Peyer's patch (tissue), 4 donors: ENCODE measurements at regions not wholly inside any gene's neighbourhood (a gene's known extent, or its start where the extent isn't known, plus 50 kb on each side); places are given as distances from the start of the nearest gene placed in this dataset.
A peak's percentile ranks its signal among the peaks of the same experiment; 100 is the strongest.

ENCODE experiments used
- DNase-seq, 3 donors: peaks; one replicate each; pipeline ENCODE4 v3.0.0-alpha.2; 2017 to 2019
- H3K27ac ChIP-seq, 4 donors: fragments of 200-600 bp; sonication (generic); one replicate each; pipeline ENCODE4 v1.5.1; 2016 to 2019
- H3K27me3 ChIP-seq, 2 donors: fragments of 200-600 bp; sonication (generic); one replicate each; pipeline ENCODE4 v1.5.1; 2019
- H3K36me3 ChIP-seq, 3 donors: fragments of 200-600 bp; sonication (generic); one replicate each; pipeline ENCODE4 v1.5.1; 2016 to 2019
- H3K4me1 ChIP-seq, 4 donors: fragments of 200-600 bp; sonication (generic); one replicate each; pipeline ENCODE4 v1.5.1; 2016 to 2019
- H3K4me3 ChIP-seq, 4 donors: fragments of 200-600 bp; sonication (generic); 1 replicate in 3 of 4; 2 replicates in 1 of 4; pipeline ENCODE4 v1.5.1; 2016 to 2019; ENCODE audit warnings: mild to moderate bottlenecking in 1 of 4
- H3K9me3 ChIP-seq, 4 donors: fragments of 200-600 bp; sonication (generic); one replicate each; pipeline ENCODE4 v1.5.1; 2016 to 2019; ENCODE audit warnings: mild to moderate bottlenecking in 1 of 4
- POLR2A ChIP-seq, 2 donors: fragments of 450-650 bp; IDR thresholded peaks; one replicate each; pipeline ENCODE4 v1.5.1; 2017; ENCODE audit warnings: antibody characterized with exemption in 2 of 2, mild to moderate bottlenecking in 2 of 2, moderate library complexity in 2 of 2
- TF ChIP-seq, protein P1 (sequence below), 6 experiments: fragments of 450-650 bp in 4 of 6; fragments of 200-600 bp in 2 of 6; sonication (generic) in 1 of 6; IDR thresholded peaks; one replicate each; pipeline ENCODE4 v1.5.1; 2017 to 2019; ENCODE audit warnings: antibody characterized with exemption in 6 of 6, mild to moderate bottlenecking in 3 of 6, moderate library complexity in 1 of 6

- no peak overlapping the region for H3K4me3 ChIP-seq
- TF ChIP-seq, protein P1, sequence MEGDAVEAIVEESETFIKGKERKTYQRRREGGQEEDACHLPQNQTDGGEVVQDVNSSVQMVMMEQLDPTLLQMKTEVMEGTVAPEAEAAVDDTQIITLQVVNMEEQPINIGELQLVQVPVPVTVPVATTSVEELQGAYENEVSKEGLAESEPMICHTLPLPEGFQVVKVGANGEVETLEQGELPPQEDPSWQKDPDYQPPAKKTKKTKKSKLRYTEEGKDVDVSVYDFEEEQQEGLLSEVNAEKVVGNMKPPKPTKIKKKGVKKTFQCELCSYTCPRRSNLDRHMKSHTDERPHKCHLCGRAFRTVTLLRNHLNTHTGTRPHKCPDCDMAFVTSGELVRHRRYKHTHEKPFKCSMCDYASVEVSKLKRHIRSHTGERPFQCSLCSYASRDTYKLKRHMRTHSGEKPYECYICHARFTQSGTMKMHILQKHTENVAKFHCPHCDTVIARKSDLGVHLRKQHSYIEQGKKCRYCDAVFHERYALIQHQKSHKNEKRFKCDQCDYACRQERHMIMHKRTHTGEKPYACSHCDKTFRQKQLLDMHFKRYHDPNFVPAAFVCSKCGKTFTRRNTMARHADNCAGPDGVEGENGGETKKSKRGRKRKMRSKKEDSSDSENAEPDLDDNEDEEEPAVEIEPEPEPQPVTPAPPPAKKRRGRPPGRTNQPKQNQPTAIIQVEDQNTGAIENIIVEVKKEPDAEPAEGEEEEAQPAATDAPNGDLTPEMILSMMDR (IDR thresholded peaks at IDR 0.05): no peak
- no peak for TF ChIP-seq POLR2A (IDR thresholded peaks at IDR 0.05)
- H3K4me1 ChIP-seq: no peaks in the 10 kb centered on the region
- no peak overlapping the region for H3K27ac ChIP-seq
- H3K9me3 ChIP-seq: no peaks in the 10 kb centered on the region
- H3K36me3 ChIP-seq: no peaks in the 10 kb centered on the region
- no peaks in the 10 kb centered on the region for H3K27me3 ChIP-seq
- DNase-seq: no peak
Measured at GRCh38 chr10:128632694-128633093, 506.5 kb upstream of the MKI67 start.

- H3K9me3 ChIP-seq: no peaks in the 10 kb centered on the region
- no peak overlapping the region for H3K4me3 ChIP-seq
- no peaks in the 10 kb centered on the region for H3K4me1 ChIP-seq
- no peaks in the 10 kb centered on the region for H3K27me3 ChIP-seq
- H3K27ac ChIP-seq: no peak overlapping the region
- no peak for TF ChIP-seq POLR2A (IDR thresholded peaks at IDR 0.05)
- TF ChIP-seq, protein P1 (IDR thresholded peaks at IDR 0.05): peak in 2 of 6 experiments; percentile 14 to 21
- DNase-seq: no peak
- no peaks in the 10 kb centered on the region for H3K36me3 ChIP-seq
Measured at GRCh38 chr10:128633864-128634540, 507.8 kb upstream of the MKI67 start.

DNA sequence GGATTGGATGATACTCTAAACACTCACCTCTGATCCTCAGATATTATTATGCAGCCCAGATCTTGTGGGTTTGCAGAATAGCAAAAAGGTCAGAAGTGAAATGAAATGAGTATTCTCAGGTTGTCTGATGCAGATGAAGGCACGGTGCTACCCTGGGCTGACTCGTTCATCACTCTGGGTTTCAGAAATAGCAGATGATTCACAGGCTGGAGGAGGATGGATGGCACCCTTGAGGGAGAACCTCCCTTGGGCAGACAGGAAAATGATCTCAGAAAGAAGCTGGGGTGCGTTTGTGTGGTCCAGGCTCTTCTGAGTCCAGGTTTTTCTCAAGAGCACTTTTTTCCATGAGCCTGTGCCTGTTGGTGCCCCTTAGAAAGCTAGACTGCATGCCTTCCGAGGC lies 515.8 kb upstream of the MKI67 start:
- Histone ChIP-seq H3K4me1 (no peaks in the 10 kb centered on the region), H3K36me3 (no peaks in the 10 kb centered on the region), H3K9me3 (no peaks in the 10 kb centered on the region), H3K27me3 (no peaks in the 10 kb centered on the region), H3K27ac (no peak overlapping the region), H3K4me3 (no peak overlapping the region)
- DNase-seq: no peak
- TF ChIP-seq POLR2A (IDR thresholded peaks at IDR 0.05): no peak
- TF ChIP-seq, protein P1 (IDR thresholded peaks at IDR 0.05): no peak

DNA sequence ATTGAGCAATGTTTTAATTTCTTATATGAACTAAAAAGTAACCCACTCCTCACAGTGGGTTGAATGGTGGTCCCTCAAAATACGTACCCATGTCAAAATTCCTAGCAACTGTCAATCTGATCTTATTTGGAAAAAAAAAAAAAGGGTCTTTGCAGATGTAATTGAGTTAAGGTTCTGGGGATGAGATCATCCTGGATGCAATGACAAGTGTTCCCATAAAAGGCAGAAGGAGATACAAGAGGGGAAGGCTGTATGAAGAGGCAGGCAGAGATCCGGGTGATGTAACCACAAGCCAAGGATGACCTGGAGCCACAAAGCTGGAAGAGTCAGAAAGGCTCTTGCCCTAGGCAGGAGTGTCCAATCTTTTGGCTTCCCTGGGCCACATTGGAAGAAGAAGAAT lies 516.3 kb upstream of the MKI67 start:
- TF ChIP-seq POLR2A (IDR thresholded peaks at IDR 0.05): no peak
- TF ChIP-seq, protein P1 (IDR thresholded peaks at IDR 0.05): no peak
- no peak for DNase-seq
- Histone ChIP-seq H3K9me3 (no peaks in the 10 kb centered on the region), H3K27ac (no peak overlapping the region), H3K4me1 (no peaks in the 10 kb centered on the region), H3K36me3 (no peaks in the 10 kb centered on the region), H3K27me3 (no peaks in the 10 kb centered on the region), H3K4me3 (no peak overlapping the region)

- Histone ChIP-seq H3K4me1 (no peaks in the 10 kb centered on the region), H3K4me3 (no peak overlapping the region), H3K27ac (no peak overlapping the region), H3K27me3 (no peaks in the 10 kb centered on the region), H3K9me3 (no peaks in the 10 kb centered on the region), H3K36me3 (no peaks in the 10 kb centered on the region)
- DNase-seq: no peak
- TF ChIP-seq, protein P1 (IDR thresholded peaks at IDR 0.05): no peak
- no peak for TF ChIP-seq POLR2A (IDR thresholded peaks at IDR 0.05)
Measured at GRCh38 chr10:128643658-128644057, 517.4 kb upstream of the MKI67 start.

- TF ChIP-seq, protein P1 (IDR thresholded peaks at IDR 0.05): no peak
- TF ChIP-seq POLR2A (IDR thresholded peaks at IDR 0.05): no peak
Measured at GRCh38 chr10:128645486-128645885, 519.3 kb upstream of the MKI67 start.

More at GRCh38 chr10:128645486-128645885, 519.3 kb upstream of the MKI67 start:
- Histone ChIP-seq H3K4me1 (no peaks in the 10 kb centered on the region), H3K27me3 (no peaks in the 10 kb centered on the region), H3K27ac (no peak overlapping the region), H3K9me3 (no peaks in the 10 kb centered on the region), H3K36me3 (no peaks in the 10 kb centered on the region), H3K4me3 (no peak overlapping the region)
- no peak for DNase-seq
